HG03575 (cell line): ENCODE measurements at regions not wholly inside any gene's neighbourhood (a gene's known extent, or its start where the extent isn't known, plus 50 kb on each side); places are given as distances from the start of the nearest gene placed in this dataset.
A peak's percentile ranks its signal among the peaks of the same experiment; 100 is the strongest.

Experiments used
- ATAC-seq: cut with Tn5 transposase; IDR thresholded peaks from one replicate; pipeline ENCODE4 v1.9.1; 2021; ENCODE audit not compliant: unreplicated experiment, insufficient number of reproducible peaks, low FRiP score; ENCODE audit errors: extremely low read depth

DNA sequence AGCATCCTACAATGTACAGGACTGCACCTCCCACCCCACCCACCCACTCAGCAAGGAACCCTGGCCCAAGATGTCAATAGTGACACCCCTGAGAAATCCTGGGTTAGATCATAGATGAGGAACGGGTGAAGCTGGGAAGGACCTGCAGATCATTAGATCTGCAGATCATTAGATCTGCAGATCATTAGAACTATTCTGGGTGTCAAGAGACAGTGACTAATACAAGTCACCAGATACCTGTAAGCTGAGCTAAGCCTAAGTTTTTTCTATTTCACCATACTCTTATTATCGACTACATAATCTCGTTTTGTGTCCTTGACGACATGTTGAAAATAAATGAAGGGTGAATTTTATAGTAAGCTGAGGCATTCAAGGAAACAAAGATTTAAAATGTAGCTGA is 325.7 kb downstream of the DUSP10 start:
- ATAC-seq = no peak

DNA sequence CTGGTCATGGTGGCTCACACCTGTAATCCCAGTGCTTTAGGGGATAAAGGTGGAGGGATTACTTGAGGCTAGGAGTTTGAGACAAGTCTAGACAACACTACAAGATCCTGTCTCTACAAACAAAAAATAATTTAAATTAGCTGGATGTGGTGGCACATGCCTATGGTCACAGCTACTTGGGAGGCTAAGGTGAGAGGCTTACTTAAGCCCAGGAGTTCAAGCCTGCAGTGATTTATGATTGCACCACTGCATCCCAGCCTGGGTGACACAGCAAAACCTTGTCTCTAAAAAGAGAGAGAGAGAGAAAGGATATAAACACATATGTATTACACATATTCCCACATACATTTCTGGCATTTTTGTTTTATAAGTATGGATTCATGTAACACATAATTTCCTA is 325.2 kb downstream of the DUSP10 start:
- ATAC-seq = no peak

DNA sequence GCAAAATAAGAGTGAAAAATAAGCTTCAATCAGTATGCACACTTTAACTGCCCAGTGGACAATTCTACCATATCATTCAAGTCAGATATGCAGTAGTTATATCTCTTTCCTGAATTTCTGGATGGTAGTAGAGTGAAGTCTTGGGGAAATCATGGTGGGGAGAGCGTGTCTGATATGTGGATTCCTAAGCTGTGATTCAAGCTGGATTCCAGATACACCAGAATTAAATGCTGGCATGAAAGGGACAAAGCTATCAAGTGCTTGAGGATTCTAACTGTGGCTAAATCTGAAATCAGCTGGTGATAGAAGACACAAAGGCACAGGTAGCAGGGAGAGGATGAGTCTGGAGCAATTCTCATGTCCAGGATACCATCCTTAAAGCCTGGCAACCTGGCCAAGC is 323.5 kb downstream of the DUSP10 start:
- no peak for ATAC-seq

DNA sequence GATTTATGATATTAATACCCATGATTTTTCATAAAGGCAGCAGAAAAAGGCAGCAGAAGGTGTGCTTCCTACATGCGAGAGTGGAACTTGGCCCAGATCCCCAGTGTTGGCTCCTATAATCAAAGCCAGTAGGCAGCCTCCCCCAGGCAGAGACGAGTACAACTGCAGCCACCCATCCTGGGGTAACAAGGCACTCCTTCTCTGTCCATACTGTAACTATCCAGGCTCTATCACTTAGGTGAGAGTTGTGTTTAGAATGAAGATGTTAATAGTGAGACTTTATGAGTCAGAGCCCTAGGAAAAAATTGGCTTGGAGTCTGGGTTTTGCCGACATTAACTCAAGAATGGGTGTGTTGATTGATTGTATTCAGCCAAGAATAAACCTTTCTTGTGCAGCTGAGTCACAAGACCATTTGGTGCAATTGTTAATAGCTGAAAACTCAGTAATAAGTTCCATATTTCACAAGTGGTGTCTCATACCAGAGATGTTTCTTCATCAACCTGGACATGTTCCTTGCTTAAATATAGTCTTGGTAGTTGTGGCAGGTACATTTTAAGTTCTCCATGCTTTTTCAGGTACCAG is 322.3 kb downstream of the DUSP10 start:
- no peak for ATAC-seq

DNA sequence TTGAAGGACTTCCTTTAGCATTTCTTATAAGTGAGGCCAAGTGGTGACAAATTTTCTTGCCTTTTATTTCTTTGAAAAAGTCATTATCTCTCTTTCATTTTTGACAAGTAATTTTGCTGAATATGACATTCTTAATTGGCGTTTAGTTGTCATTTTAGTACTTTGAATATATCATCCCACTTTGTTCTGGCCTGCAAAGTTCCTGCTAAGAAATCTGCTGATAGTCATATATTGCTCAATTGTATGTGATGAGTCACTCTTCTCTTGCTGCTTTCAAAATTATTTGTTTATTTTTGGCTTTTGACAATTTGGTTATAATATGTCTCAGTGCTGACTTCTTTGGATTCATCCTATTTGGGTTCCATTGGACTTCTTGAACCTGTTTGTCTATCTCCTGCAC is 312.6 kb downstream of the DUSP10 start:
- ATAC-seq = no peak

DNA sequence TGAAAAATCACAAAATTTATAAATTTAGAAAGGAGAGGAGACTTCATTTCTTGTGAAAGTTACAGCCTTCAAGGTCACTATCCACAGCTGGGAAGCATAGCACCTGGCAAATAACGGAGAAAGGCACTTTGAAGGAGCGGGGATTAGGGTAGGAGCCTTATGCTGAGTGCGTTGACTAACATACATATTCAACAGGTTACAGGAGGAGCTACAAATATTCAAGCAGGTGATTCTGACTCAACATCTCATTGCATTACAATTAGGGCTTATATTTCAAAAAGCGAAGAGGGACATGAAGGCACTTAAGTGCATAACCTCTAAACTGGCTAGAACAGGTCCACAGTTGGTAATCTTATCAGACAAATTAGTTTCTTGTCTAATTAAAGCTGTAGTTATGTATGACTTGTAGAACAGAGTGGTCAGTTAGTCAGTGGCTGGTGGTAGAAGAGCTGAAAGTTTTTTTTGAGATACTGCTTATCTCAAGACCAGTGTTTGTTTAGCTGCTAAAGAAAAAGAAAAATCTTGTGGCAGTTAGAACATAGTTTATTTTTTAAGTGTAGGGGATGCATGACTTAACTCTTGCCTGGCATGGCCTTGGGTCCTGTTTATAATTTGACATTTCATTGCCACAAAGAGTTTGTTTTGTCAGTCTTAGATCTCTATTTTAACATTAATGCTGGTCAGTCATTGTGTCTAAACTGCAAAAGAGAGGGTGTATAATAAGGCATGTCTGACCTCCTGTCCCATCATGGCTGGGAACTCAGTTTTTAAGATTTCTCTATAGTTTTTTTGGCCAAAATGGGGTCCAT is 311.5 kb downstream of the DUSP10 start:
- ATAC-seq = no peak

DNA sequence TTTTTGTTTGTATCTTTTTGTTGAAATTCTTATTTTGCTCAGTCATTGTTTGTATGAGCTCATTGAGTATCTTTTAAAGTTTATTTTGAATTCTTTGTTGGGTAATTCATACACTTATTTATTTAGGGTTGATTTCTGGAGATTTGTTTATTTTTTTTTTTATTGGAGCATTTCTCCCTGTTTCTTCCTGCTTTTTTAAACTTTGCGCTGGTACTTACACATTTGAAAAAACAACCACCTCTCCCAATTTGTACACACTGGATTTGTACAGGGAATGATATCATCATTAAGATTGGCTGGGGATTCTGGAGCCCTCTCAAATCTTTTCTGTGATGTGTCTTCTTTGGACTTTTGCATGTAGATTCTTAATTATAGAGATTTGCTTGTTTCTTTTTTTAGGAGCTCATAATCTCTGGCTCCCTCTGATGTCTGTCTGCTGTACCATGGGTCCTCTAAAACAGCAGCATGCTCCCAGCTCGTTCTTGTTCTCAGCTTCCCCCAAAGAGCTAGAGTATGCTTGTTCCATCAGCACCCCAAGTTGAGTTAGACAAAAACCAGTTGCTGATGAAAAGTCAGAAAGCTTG is 310.7 kb downstream of the DUSP10 start:
- no peak for ATAC-seq

DNA sequence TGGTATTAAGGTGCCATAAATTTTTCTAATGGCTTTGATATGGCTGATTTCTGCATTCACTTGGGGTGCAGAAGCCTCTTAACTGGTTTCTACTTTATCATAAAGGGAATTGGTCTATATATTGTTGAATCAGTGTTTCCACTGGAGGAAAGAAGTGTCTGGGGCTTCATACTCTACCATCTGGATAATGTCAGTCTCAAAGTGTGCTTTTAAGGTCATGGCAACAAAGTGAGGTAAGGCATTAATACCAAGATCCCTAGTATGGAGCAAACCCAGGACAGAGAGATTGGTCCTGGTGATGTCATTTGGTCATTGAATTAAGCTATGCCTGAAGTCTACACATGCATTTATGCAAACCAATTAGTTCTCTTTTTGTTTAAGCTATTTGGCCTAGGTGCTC is 309.9 kb downstream of the DUSP10 start:
- no peak for ATAC-seq

DNA sequence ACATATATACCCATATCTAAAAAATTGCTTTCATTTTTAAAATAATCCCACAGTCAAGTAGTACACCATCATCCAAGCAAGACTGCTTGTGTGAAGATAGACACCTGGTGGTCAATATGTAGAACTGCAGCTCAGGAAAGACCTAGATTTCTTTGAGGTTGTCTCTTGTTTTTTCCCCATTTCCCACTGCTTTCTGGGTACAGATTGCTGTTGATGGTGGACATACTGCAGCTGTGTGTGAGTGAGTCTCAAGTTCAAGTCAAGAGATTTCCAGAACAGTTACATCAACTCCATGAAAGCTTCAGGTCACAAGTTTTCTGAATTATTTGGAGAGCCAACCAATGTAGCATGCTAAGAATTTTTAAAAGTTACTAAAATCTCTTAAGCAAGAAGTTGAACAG is 306.4 kb downstream of the DUSP10 start:
- ATAC-seq = no peak

DNA sequence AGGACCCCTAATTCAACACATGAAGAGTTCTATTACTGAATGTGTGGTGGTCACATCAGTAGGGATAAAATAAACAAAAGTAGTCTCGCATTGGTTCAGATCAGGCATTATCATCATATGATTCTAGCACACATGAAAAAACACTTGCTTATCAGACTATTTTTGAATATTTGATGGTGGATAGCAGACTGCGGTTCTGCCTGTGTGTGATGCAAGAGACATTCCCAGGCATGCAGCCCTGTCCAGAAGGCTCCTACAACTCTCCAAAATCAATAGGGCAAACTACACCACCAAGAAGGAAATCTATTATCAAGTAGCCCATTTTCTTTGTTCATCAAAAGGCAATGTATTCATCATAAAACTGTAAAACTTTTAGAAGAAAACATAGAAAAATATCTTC is 304.7 kb downstream of the DUSP10 start:
- ATAC-seq = no peak

DNA sequence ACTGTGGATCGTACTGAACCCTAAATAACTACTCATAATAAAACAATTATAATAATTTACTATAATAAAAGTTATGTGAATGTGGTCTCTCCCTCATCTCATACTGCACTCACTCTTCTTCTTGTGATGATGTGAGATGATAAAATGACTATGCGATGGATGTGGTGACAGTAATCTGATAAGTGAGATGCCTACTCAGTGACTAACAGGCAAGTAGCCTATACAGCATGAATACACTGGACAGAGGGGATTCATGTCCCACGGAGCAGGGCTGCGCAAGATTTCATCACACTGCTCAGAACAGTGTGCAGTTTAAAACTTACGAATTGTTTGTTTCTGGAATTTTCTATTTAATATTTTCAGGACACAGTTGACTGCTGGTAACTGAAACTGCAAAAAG is 304.0 kb downstream of the DUSP10 start:
- no peak for ATAC-seq

DNA sequence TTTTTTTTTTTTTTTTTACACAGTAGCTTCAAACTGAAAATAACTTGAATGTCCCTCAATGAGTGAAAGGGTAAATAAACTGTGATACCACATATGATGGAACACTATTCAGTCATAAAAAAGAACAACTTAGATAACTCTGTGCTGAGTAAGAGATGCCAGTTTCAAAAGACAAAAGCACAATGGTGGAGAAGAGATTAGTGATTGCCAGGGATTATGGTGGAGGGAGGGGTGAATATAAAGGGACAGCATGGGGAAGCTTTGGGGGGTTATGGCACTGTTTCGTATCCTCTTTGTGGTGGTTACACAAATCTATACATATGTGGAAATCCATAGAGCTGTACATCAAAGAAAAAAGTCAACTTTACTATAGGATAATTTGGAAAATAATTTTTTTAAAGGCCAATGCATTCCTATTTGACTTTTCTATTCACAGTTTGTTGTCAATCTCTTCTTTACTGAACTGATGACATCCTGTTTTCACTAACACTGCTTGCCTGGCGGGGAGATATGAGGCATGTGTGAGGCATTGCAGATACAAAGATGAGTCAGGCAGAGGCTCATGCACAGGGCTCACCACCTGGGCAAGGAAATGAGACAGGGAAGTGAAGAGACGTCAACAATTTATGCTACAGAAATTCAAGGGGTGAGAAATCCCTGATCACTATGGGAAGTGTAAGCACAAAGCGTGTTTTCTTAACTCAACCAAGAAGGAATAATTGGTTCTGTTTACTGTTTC is 302.7 kb downstream of the DUSP10 start:
- ATAC-seq = peak; percentile 75

DNA sequence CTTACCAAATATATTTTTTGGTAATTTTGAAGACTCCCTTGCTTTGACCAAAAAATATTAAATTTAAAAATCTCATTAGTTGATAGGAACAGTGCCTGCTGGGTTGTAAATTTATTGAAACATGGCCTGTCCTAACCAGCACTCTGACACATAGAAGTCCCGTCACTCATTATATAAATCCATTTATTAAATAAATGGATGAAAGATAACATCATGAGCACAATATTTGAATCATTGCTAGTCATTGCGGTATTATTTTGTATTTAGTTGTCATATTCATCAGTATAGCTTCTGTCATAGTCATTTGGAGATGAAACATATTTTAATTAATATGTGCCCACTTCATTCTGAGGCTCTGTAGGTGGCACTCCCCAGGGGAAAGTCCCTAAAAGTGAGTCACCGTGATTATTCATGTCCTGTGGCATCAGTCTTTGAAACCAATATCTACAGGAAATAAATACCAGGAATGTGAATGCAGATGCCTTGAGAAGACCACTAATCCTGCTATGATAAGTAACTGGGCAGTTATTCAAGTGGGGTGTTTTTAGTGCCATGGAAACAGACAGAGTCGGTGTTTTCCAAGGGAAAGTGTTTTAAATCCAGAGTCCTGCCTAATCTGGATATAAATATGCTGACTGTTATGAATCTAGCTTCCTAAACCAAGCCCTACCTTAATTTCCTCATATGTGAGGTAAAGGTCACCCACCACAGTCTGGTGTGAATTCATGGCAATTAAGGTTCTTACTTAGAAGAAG is 302.0 kb downstream of the DUSP10 start:
- no peak for ATAC-seq

DNA sequence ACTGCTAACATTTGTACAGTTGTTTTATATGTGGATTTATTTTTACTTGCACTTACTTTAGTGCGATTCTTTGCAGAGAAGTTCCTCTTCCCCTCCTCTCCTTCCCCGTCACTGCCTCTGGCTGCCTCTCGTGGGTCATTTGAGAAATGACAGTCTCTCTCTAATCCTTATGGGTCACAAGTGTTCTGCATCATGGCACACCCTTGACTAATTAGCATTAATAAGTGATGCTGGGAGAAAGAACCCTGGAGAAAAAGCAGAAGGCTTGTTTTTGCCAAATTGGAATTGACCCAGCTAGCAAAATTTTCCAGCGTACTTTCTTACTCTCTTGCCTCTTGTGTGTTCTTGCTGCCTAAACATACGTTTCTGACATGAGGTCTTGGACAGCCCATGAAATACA is 301.2 kb downstream of the DUSP10 start:
- no peak for ATAC-seq

DNA sequence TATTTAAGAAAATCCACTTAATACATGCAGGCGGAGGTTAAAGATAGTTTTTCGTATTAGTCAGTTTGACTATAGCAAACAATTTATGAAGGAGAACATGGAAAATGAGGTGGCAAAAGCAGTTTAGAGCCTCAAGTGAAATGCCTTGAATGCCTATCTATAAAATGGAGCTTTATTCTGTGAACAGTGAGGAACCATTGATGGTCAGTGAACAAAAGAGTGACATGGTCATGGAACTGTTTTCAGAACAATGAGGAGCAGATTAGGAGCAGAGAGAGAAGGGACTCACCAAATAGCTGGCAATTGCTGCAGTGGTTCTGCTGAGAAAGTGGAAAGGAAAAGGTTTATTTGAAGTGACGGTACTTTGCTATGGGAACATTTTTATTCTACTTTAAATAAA is 299.8 kb downstream of the DUSP10 start:
- ATAC-seq = no peak

DNA sequence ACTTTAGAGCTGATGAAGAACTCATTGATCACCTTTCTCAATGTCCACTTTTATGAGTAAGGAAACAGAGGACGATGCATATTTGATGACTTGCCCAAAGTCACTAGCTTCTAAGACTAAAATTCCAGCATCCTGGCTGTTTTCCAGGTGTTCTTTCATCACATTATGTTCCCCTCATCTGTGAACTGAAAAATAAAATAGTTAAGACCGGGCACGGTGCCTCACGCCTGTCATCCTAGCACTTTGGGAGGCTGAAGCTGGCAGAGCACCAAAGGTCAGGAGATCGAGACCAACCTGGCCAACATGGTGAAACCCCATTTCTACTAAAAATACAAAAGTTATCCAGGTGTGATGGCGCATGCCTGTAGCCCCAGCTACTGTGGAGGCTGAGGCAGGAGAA is 297.5 kb downstream of the DUSP10 start:
- ATAC-seq = no peak

DNA sequence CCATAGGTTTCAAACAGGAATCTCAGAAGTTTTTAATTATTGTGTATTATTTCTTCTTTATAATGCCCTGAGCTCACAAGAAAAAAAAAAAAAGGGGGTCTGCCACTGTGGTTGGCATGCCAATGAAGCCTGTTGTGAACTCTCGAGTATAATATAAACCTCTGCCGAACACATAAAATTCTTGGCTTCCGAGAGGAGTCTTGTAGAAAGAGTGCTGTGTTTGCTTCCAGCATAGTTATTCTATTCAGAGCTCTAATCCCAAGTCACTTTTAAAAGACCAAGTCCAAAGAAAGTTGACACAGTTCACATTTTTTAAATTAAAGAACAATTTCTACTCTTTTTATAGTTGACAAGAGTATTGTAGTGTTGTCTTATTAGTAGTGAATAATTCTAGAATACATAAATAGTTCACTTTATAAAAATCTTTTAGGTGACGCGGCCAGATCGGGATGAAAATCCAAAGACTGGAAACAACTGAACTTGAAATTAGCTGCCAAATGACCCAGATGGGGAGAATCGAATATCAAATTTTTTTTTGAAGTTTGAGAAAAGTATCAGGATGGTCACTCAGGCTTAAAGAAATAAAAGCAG is 293.2 kb downstream of the DUSP10 start:
- no peak for ATAC-seq

DNA sequence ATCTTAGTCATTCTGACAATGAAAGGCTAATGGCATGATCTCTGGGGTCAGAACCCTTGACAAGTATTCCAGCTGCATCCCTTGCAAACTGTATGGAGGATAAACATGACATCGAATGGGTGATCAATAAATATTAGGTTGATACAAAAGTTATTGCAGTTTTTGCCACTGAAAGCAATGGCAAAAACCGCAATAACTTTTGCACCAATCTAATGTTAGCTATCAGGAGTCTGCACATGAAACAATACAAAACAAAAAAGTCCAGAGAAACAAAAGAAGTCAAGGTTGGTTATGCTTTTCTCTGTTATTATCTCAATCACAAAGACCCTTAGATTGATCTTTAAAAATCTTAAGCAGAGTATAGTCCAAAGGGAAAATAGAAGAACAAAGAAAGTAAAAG is 292.7 kb downstream of the DUSP10 start:
- ATAC-seq = no peak
